Stimulated activated effector memory CD8-positive, alpha-beta T cell treated with anti-CD3 and anti-CD28 coated beads, Interleukin-12 subunit alpha, Interleukin-12 subunit beta, amount 100 ng/mL, for 72 hours (primary cell): ENCODE measurements at regions not wholly inside any gene's neighbourhood (a gene's known extent, or its start where the extent isn't known, plus 50 kb on each side); places are given as distances from the start of the nearest gene placed in this dataset.

Experiments
- ATAC-seq: fragments of 150-1000 bp; cut with Tn5 transposase; 2 replicates; pipeline ENCODE4 v1.10.0; 2021
- DNase-seq, 2 donors: peaks; one replicate each; pipeline ENCODE4 v3.0.0; 2021 to 2022; ENCODE audit warnings: low spot score in 2 of 2
- H3K27ac Mint-ChIP-seq: one replicate; pipeline ENCODE4 v1.8.0; 2022; ENCODE audit warnings: mild to moderate bottlenecking, mixed read lengths
- H3K36me3 Mint-ChIP-seq: one replicate; pipeline ENCODE4 v1.8.0; 2022; ENCODE audit warnings: mild to moderate bottlenecking, mixed read lengths
- H3K4me1 Mint-ChIP-seq: one replicate; pipeline ENCODE4 v1.8.0; 2022; ENCODE audit warnings: mixed read lengths
- H3K4me3 Mint-ChIP-seq: one replicate; pipeline ENCODE4 v1.8.0; 2022; ENCODE audit warnings: mild to moderate bottlenecking, mixed read lengths
- H3K9me3 Mint-ChIP-seq: one replicate; pipeline ENCODE4 v1.8.0; 2022; ENCODE audit warnings: mixed read lengths

- H3K4me3 Mint-ChIP-seq: no peak overlapping the region
- DNase-seq: no peak
- no peaks in the 10 kb centered on the region for H3K36me3 Mint-ChIP-seq
- no peak for ATAC-seq
- H3K9me3 Mint-ChIP-seq: peaks cover 3% of the 10 kb centered on the region
- H3K27ac Mint-ChIP-seq: no peak overlapping the region
- H3K4me1 Mint-ChIP-seq: no peaks in the 10 kb centered on the region
Observed at GRCh38 chr7:85454904-85455303, 268.0 kb upstream of the SEMA3D start.

GRCh38 chr7:85452674-85453073, 265.8 kb upstream of the SEMA3D start:
- no peak overlapping the region for H3K4me3 Mint-ChIP-seq
- no peak for DNase-seq
- H3K4me1 Mint-ChIP-seq: no peaks in the 10 kb centered on the region
- ATAC-seq: no peak
- H3K36me3 Mint-ChIP-seq: no peaks in the 10 kb centered on the region
- no peak overlapping the region for H3K27ac Mint-ChIP-seq
- peaks cover 6% of the 10 kb centered on the region for H3K9me3 Mint-ChIP-seq

GRCh38 chr7:85449478-85449877, 262.6 kb upstream of the SEMA3D start:
- no peak overlapping the region for H3K4me3 Mint-ChIP-seq
- no peak for ATAC-seq
- no peak overlapping the region for H3K27ac Mint-ChIP-seq
- peaks cover 9% of the 10 kb centered on the region for H3K9me3 Mint-ChIP-seq
- H3K4me1 Mint-ChIP-seq: no peaks in the 10 kb centered on the region
- H3K36me3 Mint-ChIP-seq: no peaks in the 10 kb centered on the region
- no peak for DNase-seq

- Mint-ChIP-seq H3K9me3 (peaks cover 15% of the 10 kb centered on the region), H3K27ac (no peak overlapping the region), H3K36me3 (no peaks in the 10 kb centered on the region), H3K4me3 (no peak overlapping the region), H3K4me1 (no peaks in the 10 kb centered on the region)
- DNase-seq: no peak
- ATAC-seq: no peak
Observed at GRCh38 chr7:85447004-85447403, 260.1 kb upstream of the SEMA3D start.

GRCh38 chr7:85426487-85426960, 239.7 kb upstream of the SEMA3D start:
- ATAC-seq (no peak), DNase-seq (no peak)
- Mint-ChIP-seq H3K27ac (no peak overlapping the region), H3K4me1 (no peaks in the 10 kb centered on the region), H3K36me3 (no peaks in the 10 kb centered on the region), H3K9me3 (peaks cover 24% of the 10 kb centered on the region), H3K4me3 (no peak overlapping the region)

- Mint-ChIP-seq H3K27ac (no peak overlapping the region), H3K36me3 (no peaks in the 10 kb centered on the region), H3K4me1 (no peaks in the 10 kb centered on the region), H3K9me3 (peaks cover 14% of the 10 kb centered on the region), H3K4me3 (no peak overlapping the region)
- DNase-seq: no peak
- ATAC-seq: no peak
Observed at GRCh38 chr7:85424298-85424697, 237.4 kb upstream of the SEMA3D start.

- Mint-ChIP-seq H3K36me3 (no peaks in the 10 kb centered on the region), H3K4me3 (no peak overlapping the region), H3K4me1 (no peaks in the 10 kb centered on the region), H3K9me3 (peaks cover 9% of the 10 kb centered on the region), H3K27ac (no peak overlapping the region)
- peak; percentile 21 for ATAC-seq
- no peak for DNase-seq
Observed at GRCh38 chr7:85423209-85423895, 236.5 kb upstream of the SEMA3D start.

GRCh38 chr7:85415743-85416142, 228.9 kb upstream of the SEMA3D start:
- Mint-ChIP-seq H3K4me1 (no peaks in the 10 kb centered on the region), H3K9me3 (peaks cover 11% of the 10 kb centered on the region), H3K36me3 (no peaks in the 10 kb centered on the region), H3K27ac (no peak overlapping the region), H3K4me3 (no peak overlapping the region)
- DNase-seq: no peak
- no peak for ATAC-seq

GRCh38 chr7:85413718-85414117, 226.9 kb upstream of the SEMA3D start:
- Mint-ChIP-seq H3K27ac (no peak overlapping the region), H3K36me3 (no peaks in the 10 kb centered on the region), H3K9me3 (peaks cover 15% of the 10 kb centered on the region), H3K4me1 (no peaks in the 10 kb centered on the region), H3K4me3 (no peak overlapping the region)
- ATAC-seq: no peak
- no peak for DNase-seq

GRCh38 chr7:85412912-85413311, 226.1 kb upstream of the SEMA3D start:
- H3K4me1 Mint-ChIP-seq: no peaks in the 10 kb centered on the region
- DNase-seq (no peak), ATAC-seq (no peak)
- H3K9me3 Mint-ChIP-seq: peaks cover 15% of the 10 kb centered on the region
- H3K4me3 Mint-ChIP-seq: no peak overlapping the region
- H3K36me3 Mint-ChIP-seq: no peaks in the 10 kb centered on the region
- H3K27ac Mint-ChIP-seq: no peak overlapping the region

- no peak overlapping the region for H3K27ac Mint-ChIP-seq
- H3K9me3 Mint-ChIP-seq: peaks cover 9% of the 10 kb centered on the region
- DNase-seq (no peak), ATAC-seq (no peak)
- no peaks in the 10 kb centered on the region for H3K4me1 Mint-ChIP-seq
- H3K4me3 Mint-ChIP-seq: no peak overlapping the region
- no peaks in the 10 kb centered on the region for H3K36me3 Mint-ChIP-seq
Observed at GRCh38 chr7:85407391-85407790, 220.5 kb upstream of the SEMA3D start.

GRCh38 chr7:85405016-85405902, 218.4 kb upstream of the SEMA3D start:
- Mint-ChIP-seq H3K36me3 (no peaks in the 10 kb centered on the region), H3K4me3 (no peak overlapping the region), H3K27ac (no peak overlapping the region), H3K9me3 (peaks cover 1% of the 10 kb centered on the region), H3K4me1 (no peaks in the 10 kb centered on the region)
- DNase-seq (no peak), ATAC-seq (no peak)

GRCh38 chr7:85396676-85397075, 209.8 kb upstream of the SEMA3D start:
- no peak for ATAC-seq
- Mint-ChIP-seq H3K36me3 (no peaks in the 10 kb centered on the region), H3K4me3 (no peak overlapping the region), H3K9me3 (peaks cover 12% of the 10 kb centered on the region), H3K4me1 (no peaks in the 10 kb centered on the region), H3K27ac (no peak overlapping the region)
- no peak for DNase-seq

- DNase-seq (no peak), ATAC-seq (no peak)
- Mint-ChIP-seq H3K4me1 (no peaks in the 10 kb centered on the region), H3K9me3 (peaks cover 17% of the 10 kb centered on the region), H3K4me3 (no peak overlapping the region), H3K27ac (no peak overlapping the region), H3K36me3 (no peaks in the 10 kb centered on the region)
Observed at GRCh38 chr7:85392789-85393188, 205.9 kb upstream of the SEMA3D start.

GRCh38 chr7:85392326-85392725, 205.5 kb upstream of the SEMA3D start:
- Mint-ChIP-seq H3K4me1 (no peaks in the 10 kb centered on the region), H3K27ac (no peak overlapping the region), H3K36me3 (no peaks in the 10 kb centered on the region), H3K9me3 (peaks cover 13% of the 10 kb centered on the region), H3K4me3 (no peak overlapping the region)
- DNase-seq (no peak), ATAC-seq (no peak)

GRCh38 chr7:85386460-85386859, 199.6 kb upstream of the SEMA3D start:
- no peak overlapping the region for H3K4me3 Mint-ChIP-seq
- H3K36me3 Mint-ChIP-seq: no peaks in the 10 kb centered on the region
- H3K9me3 Mint-ChIP-seq: peaks cover 11% of the 10 kb centered on the region
- H3K4me1 Mint-ChIP-seq: no peaks in the 10 kb centered on the region
- H3K27ac Mint-ChIP-seq: no peak overlapping the region
- no peak for ATAC-seq
- DNase-seq: no peak
